Activated gamma-delta T cell treated with anti-CD3 and anti-CD28 coated beads, Interleukin-2, amount 50 U/mL, for 16 hours (primary cell): ENCODE measurements at regions not wholly inside any gene's neighbourhood (a gene's known extent, or its start where the extent isn't known, plus 50 kb on each side); places are given as distances from the start of the nearest gene placed in this dataset.
"Not testable (repeated sequence)": the region's sequence is repeated elsewhere in the genome, so short reads cannot be mapped to it uniquely, and the experiment has no call there.

Experiments used
- DNase-seq: peaks from one replicate; pipeline ENCODE4 v3.0.0-alpha.2; 2020; ENCODE audit warnings: low read depth

GRCh38 chr7:149604521-149604920 is 106.9 kb upstream of the ZNF746 start:
- no peak for DNase-seq

- not testable (repeated sequence) for DNase-seq
These were observed 103.2 kb upstream of the ZNF746 start for GRCh38 chr7:149600669-149601330.

- no peak for DNase-seq
These were observed 102.1 kb upstream of the ZNF746 start for GRCh38 chr7:149599636-149600206.

- DNase-seq, result no peak
These were observed 101.2 kb upstream of the ZNF746 start for GRCh38 chr7:149598721-149599308.

- not testable (repeated sequence) for DNase-seq
These were observed 100.2 kb upstream of the ZNF746 start for GRCh38 chr7:149597789-149598188.

GRCh38 chr7:149595541-149595940 is 97.9 kb upstream of the ZNF746 start:
- DNase-seq, result no peak

- no peak for DNase-seq
These were observed 97.5 kb upstream of the ZNF746 start for GRCh38 chr7:149595078-149595477.

- DNase-seq, result no peak
These were observed 91.3 kb upstream of the ZNF746 start for GRCh38 chr7:149588930-149589329.

GRCh38 chr7:149586646-149587645 is 89.3 kb upstream of the ZNF746 start:
- no peak for DNase-seq

GRCh38 chr7:149584530-149584929 is 86.9 kb upstream of the ZNF746 start:
- DNase-seq, result no peak

- DNase-seq, result no peak
These were observed 86.4 kb upstream of the ZNF746 start for GRCh38 chr7:149584009-149584408.

GRCh38 chr7:149580328-149580727 is 82.7 kb upstream of the ZNF746 start:
- DNase-seq, result no peak

GRCh38 chr7:149579365-149579764 is 81.8 kb upstream of the ZNF746 start:
- not testable (repeated sequence) for DNase-seq

- not testable (repeated sequence) for DNase-seq
These were observed 76.8 kb upstream of the ZNF746 start for GRCh38 chr7:149574428-149574827.

GRCh38 chr7:149573519-149573918 is 75.9 kb upstream of the ZNF746 start:
- no peak for DNase-seq

GRCh38 chr7:149572920-149573319 is 75.3 kb upstream of the ZNF746 start:
- DNase-seq, result not testable (repeated sequence)

- no peak for DNase-seq
These were observed 73.2 kb upstream of the ZNF746 start for GRCh38 chr7:149570784-149571183.

- no peak for DNase-seq
These were observed 72.3 kb upstream of the ZNF746 start for GRCh38 chr7:149569726-149570422.

GRCh38 chr7:149569025-149569725 is 71.6 kb upstream of the ZNF746 start:
- no peak for DNase-seq

- DNase-seq, result no peak
These were observed 70.6 kb upstream of the ZNF746 start for GRCh38 chr7:149568218-149568617.

GRCh38 chr7:149566103-149566502 is 68.5 kb upstream of the ZNF746 start:
- DNase-seq, result no peak
